K562 (cell line): ENCODE measurements at regions not wholly inside any gene's neighbourhood (a gene's known extent, or its start where the extent isn't known, plus 50 kb on each side); places are given as distances from the start of the nearest gene placed in this dataset.

Source experiments
- ATAC-seq: fragments of 200-7000 bp; cut with Tn5 transposase; 3 replicates; pipeline ENCODE4 v1.9.1; 2020; ENCODE audit warnings: moderate library complexity
- BruUV-seq: library from RNA; stranded (reverse); fragments of 400-500 nt; replicated peaks from 2 replicates; lab custom pipeline; 2021; lab: Mats Ljungman, UMichigan
- CTCF ChIA-PET: fragments of 300-600 bp; formaldehyde crosslinking; extraction: SDS; loops from one replicate; lab custom pipeline; 2021; ENCODE audit warnings: low intra/inter-chr PET ratio; lab: Yijun Ruan, JAX
- POLR2A ChIA-PET: fragments of 300-600, 350-650 bp; sonication (Branson Sonifier 250); formaldehyde crosslinking; extraction: SDS; loops from one replicate; lab custom pipeline; 2021; ENCODE audit warnings: antibody characterized with exemption, inconsistent platforms; lab: Yijun Ruan, JAX
- DNase-seq, 4 experiments: peaks; one replicate each; pipeline versions ENCODE4 v3.0.0 to v3.0.0-alpha.2; 2011 to 2018; ENCODE audit warnings: low spot score in 3 of 4, mixed read lengths in 3 of 4; ENCODE audit errors: extremely low read depth in 1 of 4
- FAIRE-seq: peaks from 2 replicates; lab custom pipeline; 2011; peaks lifted over from hg19 to GRCh38; lab: Jason Lieb, UNC
- H2AFZ ChIP-seq: 2 replicates; pipeline ENCODE4 v1.6.0; 2011; ENCODE audit warnings: low read depth, low read length, control low read depth, inconsistent platforms
- H3K27ac ChIP-seq: fragments of 200-600 bp; 3 replicates; pipeline ENCODE4 v1.8.0; 2011; ENCODE audit warnings: low read depth, mild to moderate bottlenecking, control low read depth, inconsistent platforms, low read length, moderate library complexity, mixed read lengths; ENCODE audit errors: extremely low read depth
- H3K27me3 ChIP-seq, 2 experiments: fragments of 300-600 bp in 1 of 2; 2 replicates in 1 of 2; 3 replicates in 1 of 2; pipeline versions ENCODE4 v1.6.0 to v1.8.0; 2011; ENCODE audit warnings: inconsistent platforms in 2 of 2, low read length in 2 of 2, mild to moderate bottlenecking in 1 of 2, mixed read lengths in 1 of 2, moderate library complexity in 1 of 2; ENCODE audit not compliant: control insufficient read depth in 2 of 2, insufficient read depth in 2 of 2
- H3K36me3 ChIP-seq: fragments of 300-600 bp; 3 replicates; pipeline ENCODE4 v1.8.0; 2011; ENCODE audit warnings: mild to moderate bottlenecking, low read length, inconsistent platforms; ENCODE audit not compliant: control insufficient read depth, insufficient read depth
- H3K4me1 ChIP-seq, 2 experiments: fragments of 200-600 bp in 1 of 2; replicated peaks in 1 of 2; 2 replicates in 1 of 2; 3 replicates in 1 of 2; pipeline versions ENCODE4 v1.5.1 to v1.8.0; 2011; ENCODE audit warnings: inconsistent platforms in 2 of 2, low read length in 2 of 2, mild to moderate bottlenecking in 1 of 2, mixed read lengths in 1 of 2, moderate library complexity in 1 of 2; ENCODE audit not compliant: control insufficient read depth in 2 of 2, insufficient read depth in 2 of 2
- H3K4me2 ChIP-seq: 2 replicates; pipeline ENCODE4 v1.6.1; 2011; ENCODE audit warnings: low read length, control low read depth, inconsistent platforms, mixed read lengths; ENCODE audit not compliant: insufficient read depth
- H3K4me3 ChIP-seq: fragments of 200-600 bp; sonication (generic), shearing (Covaris generic); 2 replicates; pipeline ENCODE4 v1.5.1; 2016; ENCODE audit warnings: control low read depth, inconsistent platforms
- H3K79me2 ChIP-seq: fragments of 200-600 bp; 3 replicates; pipeline ENCODE4 v1.8.0; 2011; ENCODE audit warnings: low read length, inconsistent platforms; ENCODE audit not compliant: control insufficient read depth, insufficient read depth
- H3K9ac ChIP-seq, 2 experiments: 2 replicates each; pipeline versions ENCODE4 v1.6.0 to v1.6.1; 2011; ENCODE audit warnings: low read depth in 2 of 2, low read length in 2 of 2, control low read depth in 1 of 2, inconsistent platforms in 1 of 2, mild to moderate bottlenecking in 1 of 2, mixed read lengths in 1 of 2; ENCODE audit not compliant: insufficient read depth in 1 of 2
- H3K9me1 ChIP-seq: one replicate; pipeline ENCODE4 v1.6.0; 2011; ENCODE audit warnings: inconsistent platforms, mild to moderate bottlenecking, low read length, moderate library complexity; ENCODE audit not compliant: control insufficient read depth, insufficient read depth
- H3K9me3 ChIP-seq: replicated peaks from 2 replicates; pipeline ENCODE4 v1.5.1; 2011; ENCODE audit warnings: low read depth, low read length, inconsistent platforms; ENCODE audit not compliant: control insufficient read depth, insufficient read depth
- H4K20me1 ChIP-seq: replicated peaks from 2 replicates; pipeline ENCODE4 v1.6.1; 2011; ENCODE audit warnings: low read length, inconsistent platforms, mixed read lengths; ENCODE audit not compliant: control insufficient read depth, insufficient read depth
- ATF4 ChIP-seq: fragments of 450-650 bp; formaldehyde crosslinking; IDR thresholded peaks from 2 replicates; pipeline ENCODE4 v1.4.0; 2022; ENCODE audit warnings: mild to moderate bottlenecking, moderate library complexity
- MTA1 ChIP-seq: fragments of 450-650 bp; IDR thresholded peaks from 2 replicates; pipeline ENCODE4 v1.6.1; 2017; ENCODE audit warnings: borderline replicate concordance
- NCOA2 ChIP-seq, 2 experiments: fragments of 450-650 bp; IDR thresholded peaks; 2 replicates each; pipeline ENCODE4 v1.6.1; 2018; ENCODE audit warnings: mild to moderate bottlenecking in 2 of 2, moderate library complexity in 1 of 2; ENCODE audit not compliant: partially characterized antibody in 2 of 2
- XRCC4 ChIP-seq: IDR thresholded peaks from one replicate; pipeline ENCODE4 v1.6.1; 2011; ENCODE audit not compliant: insufficient read depth, insufficient read length; ENCODE audit errors: extremely low read depth
- ZNF217 ChIP-seq: sonication (generic); formaldehyde crosslinking; IDR thresholded peaks from 2 replicates; pipeline ENCODE4 v1.8.0; 2022; ENCODE audit warnings: mild to moderate bottlenecking, missing genetic modification reagents
- ZNF23 ChIP-seq: fragments of 250-450 bp; sonication (Bioruptor Pico); IDR thresholded peaks from 2 replicates; pipeline ENCODE4 v1.4.0; 2020; ENCODE audit warnings: mild to moderate bottlenecking
- ZNF584 ChIP-seq: fragments of 200-800 bp; sonication (Bioruptor generic); IDR thresholded peaks from 2 replicates; pipeline ENCODE4 v1.6.1; 2016; ENCODE audit warnings: low read depth, mild to moderate bottlenecking, missing genetic modification characterization, missing compliant biosample characterization
- ZNF785 ChIP-seq: fragments of 250-450 bp; sonication (Bioruptor Pico); IDR thresholded peaks from 2 replicates; pipeline ENCODE4 v1.4.0; 2020; ENCODE audit warnings: mild to moderate bottlenecking
- WGBS: fragments of 100-300 bp; shearing (Covaris generic); methylation state at CpG from one replicate; pipeline ENCODE4 v1.1.6; 2016; ENCODE audit warnings: low coverage, mixed read lengths; ENCODE audit not compliant: insufficient coverage; ENCODE audit errors: missing lambda C conversion rate; 5-methylcytosine and 5-hydroxymethylcytosine counted together
- in situ Hi-C: fragments of 300-500 bp; cut with MboI; formaldehyde crosslinking; loops from 4 replicates; pipeline ENCODE4 v1.15.0; 2018; ENCODE audit warnings: inconsistent platforms, mixed read lengths
- intact Hi-C: fragments of 100-400 bp; cut with micrococcal nuclease; formaldehyde crosslinking; loops from 2 replicates; pipeline ENCODE4 v1.14.2; 2022

DNA sequence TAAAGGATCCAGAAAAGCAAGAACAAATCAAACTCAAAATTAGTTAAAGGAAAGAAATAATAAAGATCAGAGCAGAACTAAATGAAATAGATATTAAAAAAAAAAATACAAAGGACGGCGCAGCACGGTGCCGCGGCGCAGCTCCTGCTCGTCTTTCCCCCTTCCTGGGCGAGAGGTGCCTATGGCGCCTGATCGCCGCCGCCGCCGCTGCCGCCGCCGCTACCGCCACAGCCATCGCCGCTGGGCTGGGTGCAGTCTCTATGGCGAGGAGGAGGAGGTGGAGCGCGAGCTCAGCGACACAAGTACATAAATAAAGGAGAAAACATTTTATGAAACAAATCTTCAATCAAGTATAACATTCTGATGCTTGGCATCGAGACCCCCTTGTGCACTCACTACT, 77.6 kb upstream of the VANGL1 start:
- H3K9me1 ChIP-seq = no peaks in the 10 kb centered on the region
- ChIA-PET POLR2A (interaction anchor here (0.5 to 1.4 kb wide), 3 partner anchors 28 to 211 kb away, joined by 3 read pairs; no protein-coding TSS in a partner anchor), CTCF (no interaction called here)
- no peaks in the 10 kb centered on the region for H3K9me3 ChIP-seq
- intact Hi-C loops = no loop called here
- H3K36me3 ChIP-seq = no peaks in the 10 kb centered on the region
- no peak overlapping the region for H3K4me2 ChIP-seq
- H3K4me3 ChIP-seq = no peak overlapping the region
- TF ChIP-seq ZNF23 (no peak), ATF4 (CRISPR knock-in tag) (no peak), XRCC4 (no peak), MTA1 (no peak), ZNF217 (no peak), ZNF785 (CRISPR knock-in tag) (no peak), NCOA2 (IDR thresholded peaks at IDR 0.05; ENCODE audit: partially characterized antibody in 2 of 2) (no peak), ZNF584 (CRISPR knock-in tag) (no peak)
- BruUV-seq = no TSS peak
- DNase-seq (no peak), FAIRE-seq (no peak), ATAC-seq (peak; percentile 55; the same call in 2 of the 3 replicates)
- no peaks in the 10 kb centered on the region for H3K79me2 ChIP-seq
- H4K20me1 ChIP-seq = no peaks in the 10 kb centered on the region
- in situ Hi-C loops = no loop called here
- H3K9ac ChIP-seq = no peak overlapping the region
- no peak overlapping the region for H2AFZ ChIP-seq
- no peaks in the 10 kb centered on the region for H3K27me3 ChIP-seq
- H3K27ac ChIP-seq = no peak overlapping the region
- under 1% methylated on average over 24 of the region's 25 CpGs for WGBS
- peaks cover 0 to 3% of the 10 kb centered on the region in 2 experiments; a peak in 1 of 5 replicates for H3K4me1 ChIP-seq
